ENCODE measurements at regions not wholly inside any gene's neighbourhood (a gene's known extent, or its start where the extent isn't known, plus 50 kb on each side); places are given as distances from the start of the nearest gene placed in this dataset.

DNA sequence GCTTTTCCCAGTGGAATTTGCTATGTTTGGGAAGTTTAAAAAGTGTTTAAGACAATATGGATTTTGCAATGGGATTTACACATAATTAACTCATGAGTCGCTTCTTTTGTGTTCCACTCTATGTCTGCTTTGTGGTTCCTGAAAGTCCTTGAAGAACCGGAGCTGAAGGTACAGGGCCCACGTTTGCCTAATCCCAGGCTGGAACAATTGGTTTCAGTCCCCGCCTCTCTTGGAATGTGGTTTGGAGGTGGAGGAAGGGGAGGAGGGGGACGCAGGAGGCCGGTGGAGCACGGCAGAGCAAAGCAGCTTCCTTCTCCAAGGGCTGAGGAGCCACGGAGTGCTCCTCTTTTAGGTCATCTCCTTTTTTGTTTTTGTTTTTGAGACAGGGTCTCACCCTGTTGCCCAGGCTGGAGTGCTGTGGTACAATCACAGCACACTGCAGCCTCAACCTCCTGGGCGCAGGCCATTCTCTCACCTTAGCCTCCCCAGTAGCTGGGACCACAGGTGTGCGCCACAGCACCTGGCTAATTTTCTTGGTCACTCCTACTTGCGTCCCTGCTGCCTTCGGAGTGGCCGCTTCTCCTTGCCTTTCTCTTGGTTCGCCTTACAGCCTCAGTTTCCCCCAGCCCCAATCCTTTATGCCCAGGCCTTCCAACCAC, 129.5 kb upstream of the ERRFI1 start (continued):
- TF ChIP-seq, protein P1, sequence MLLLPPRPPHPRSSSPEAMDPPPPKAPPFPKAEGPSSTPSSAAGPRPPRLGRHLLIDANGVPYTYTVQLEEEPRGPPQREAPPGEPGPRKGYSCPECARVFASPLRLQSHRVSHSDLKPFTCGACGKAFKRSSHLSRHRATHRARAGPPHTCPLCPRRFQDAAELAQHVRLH (CRISPR knock-in tag; IDR thresholded peaks at IDR 0.05; ENCODE audit: borderline replicate concordance, low read depth) = 0 out of 2 replicates have a peak, but pooled peaks have one; percentile 21
- TF ChIP-seq HNRNPLL (IDR thresholded peaks at IDR 0.05; ENCODE audit: low read depth, low read length, poor library complexity, severe bottlenecking) (peak; percentile 19), ZBTB7B (CRISPR knock-in tag; IDR thresholded peaks at IDR 0.05) (0 out of 2 replicates have a peak, but pooled peaks have one; percentile 46), SOX5 (CRISPR knock-in tag; IDR thresholded peaks at IDR 0.05; ENCODE audit: borderline replicate concordance) (peak; percentile 92), MYNN (CRISPR knock-in tag; IDR thresholded peaks at IDR 0.05; ENCODE audit: low read depth) (no peak), ZNF230 (CRISPR knock-in tag; IDR thresholded peaks at IDR 0.05) (0 out of 2 replicates have a peak, but pooled peaks have one; percentile 50), ZNF512 (CRISPR knock-in tag; IDR thresholded peaks at IDR 0.05) (peak; percentile 71; the same call in 1 of the 2 replicates), SALL1 (CRISPR knock-in tag; IDR thresholded peaks at IDR 0.05) (peak; percentile 73), ZNF644 (CRISPR knock-in tag; IDR thresholded peaks at IDR 0.05; ENCODE audit: low read depth) (peak; percentile 67), TFE3 (CRISPR knock-in tag; IDR thresholded peaks at IDR 0.05) (0 out of 2 replicates have a peak, but pooled peaks have one; percentile 14), CREB1 (IDR thresholded peaks at IDR 0.05) (no peak), CREB1 (CRISPR knock-in tag; IDR thresholded peaks at IDR 0.05) (peak; percentile 35)
- TF ChIP-seq, protein P2, sequence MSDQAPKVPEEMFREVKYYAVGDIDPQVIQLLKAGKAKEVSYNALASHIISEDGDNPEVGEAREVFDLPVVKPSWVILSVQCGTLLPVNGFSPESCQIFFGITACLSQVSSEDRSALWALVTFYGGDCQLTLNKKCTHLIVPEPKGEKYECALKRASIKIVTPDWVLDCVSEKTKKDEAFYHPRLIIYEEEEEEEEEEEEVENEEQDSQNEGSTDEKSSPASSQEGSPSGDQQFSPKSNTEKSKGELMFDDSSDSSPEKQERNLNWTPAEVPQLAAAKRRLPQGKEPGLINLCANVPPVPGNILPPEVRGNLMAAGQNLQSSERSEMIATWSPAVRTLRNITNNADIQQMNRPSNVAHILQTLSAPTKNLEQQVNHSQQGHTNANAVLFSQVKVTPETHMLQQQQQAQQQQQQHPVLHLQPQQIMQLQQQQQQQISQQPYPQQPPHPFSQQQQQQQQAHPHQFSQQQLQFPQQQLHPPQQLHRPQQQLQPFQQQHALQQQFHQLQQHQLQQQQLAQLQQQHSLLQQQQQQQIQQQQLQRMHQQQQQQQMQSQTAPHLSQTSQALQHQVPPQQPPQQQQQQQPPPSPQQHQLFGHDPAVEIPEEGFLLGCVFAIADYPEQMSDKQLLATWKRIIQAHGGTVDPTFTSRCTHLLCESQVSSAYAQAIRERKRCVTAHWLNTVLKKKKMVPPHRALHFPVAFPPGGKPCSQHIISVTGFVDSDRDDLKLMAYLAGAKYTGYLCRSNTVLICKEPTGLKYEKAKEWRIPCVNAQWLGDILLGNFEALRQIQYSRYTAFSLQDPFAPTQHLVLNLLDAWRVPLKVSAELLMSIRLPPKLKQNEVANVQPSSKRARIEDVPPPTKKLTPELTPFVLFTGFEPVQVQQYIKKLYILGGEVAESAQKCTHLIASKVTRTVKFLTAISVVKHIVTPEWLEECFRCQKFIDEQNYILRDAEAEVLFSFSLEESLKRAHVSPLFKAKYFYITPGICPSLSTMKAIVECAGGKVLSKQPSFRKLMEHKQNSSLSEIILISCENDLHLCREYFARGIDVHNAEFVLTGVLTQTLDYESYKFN (CRISPR knock-in tag; conservative IDR thresholded peaks at IDR 0.05) = peak; percentile 40; the same call in 1 of the 2 replicates
- TF ChIP-seq, protein P3, sequence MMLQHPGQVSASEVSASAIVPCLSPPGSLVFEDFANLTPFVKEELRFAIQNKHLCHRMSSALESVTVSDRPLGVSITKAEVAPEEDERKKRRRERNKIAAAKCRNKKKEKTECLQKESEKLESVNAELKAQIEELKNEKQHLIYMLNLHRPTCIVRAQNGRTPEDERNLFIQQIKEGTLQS (CRISPR knock-in tag; IDR thresholded peaks at IDR 0.05) = peak; percentile 46
- TF ChIP-seq, protein P4, sequence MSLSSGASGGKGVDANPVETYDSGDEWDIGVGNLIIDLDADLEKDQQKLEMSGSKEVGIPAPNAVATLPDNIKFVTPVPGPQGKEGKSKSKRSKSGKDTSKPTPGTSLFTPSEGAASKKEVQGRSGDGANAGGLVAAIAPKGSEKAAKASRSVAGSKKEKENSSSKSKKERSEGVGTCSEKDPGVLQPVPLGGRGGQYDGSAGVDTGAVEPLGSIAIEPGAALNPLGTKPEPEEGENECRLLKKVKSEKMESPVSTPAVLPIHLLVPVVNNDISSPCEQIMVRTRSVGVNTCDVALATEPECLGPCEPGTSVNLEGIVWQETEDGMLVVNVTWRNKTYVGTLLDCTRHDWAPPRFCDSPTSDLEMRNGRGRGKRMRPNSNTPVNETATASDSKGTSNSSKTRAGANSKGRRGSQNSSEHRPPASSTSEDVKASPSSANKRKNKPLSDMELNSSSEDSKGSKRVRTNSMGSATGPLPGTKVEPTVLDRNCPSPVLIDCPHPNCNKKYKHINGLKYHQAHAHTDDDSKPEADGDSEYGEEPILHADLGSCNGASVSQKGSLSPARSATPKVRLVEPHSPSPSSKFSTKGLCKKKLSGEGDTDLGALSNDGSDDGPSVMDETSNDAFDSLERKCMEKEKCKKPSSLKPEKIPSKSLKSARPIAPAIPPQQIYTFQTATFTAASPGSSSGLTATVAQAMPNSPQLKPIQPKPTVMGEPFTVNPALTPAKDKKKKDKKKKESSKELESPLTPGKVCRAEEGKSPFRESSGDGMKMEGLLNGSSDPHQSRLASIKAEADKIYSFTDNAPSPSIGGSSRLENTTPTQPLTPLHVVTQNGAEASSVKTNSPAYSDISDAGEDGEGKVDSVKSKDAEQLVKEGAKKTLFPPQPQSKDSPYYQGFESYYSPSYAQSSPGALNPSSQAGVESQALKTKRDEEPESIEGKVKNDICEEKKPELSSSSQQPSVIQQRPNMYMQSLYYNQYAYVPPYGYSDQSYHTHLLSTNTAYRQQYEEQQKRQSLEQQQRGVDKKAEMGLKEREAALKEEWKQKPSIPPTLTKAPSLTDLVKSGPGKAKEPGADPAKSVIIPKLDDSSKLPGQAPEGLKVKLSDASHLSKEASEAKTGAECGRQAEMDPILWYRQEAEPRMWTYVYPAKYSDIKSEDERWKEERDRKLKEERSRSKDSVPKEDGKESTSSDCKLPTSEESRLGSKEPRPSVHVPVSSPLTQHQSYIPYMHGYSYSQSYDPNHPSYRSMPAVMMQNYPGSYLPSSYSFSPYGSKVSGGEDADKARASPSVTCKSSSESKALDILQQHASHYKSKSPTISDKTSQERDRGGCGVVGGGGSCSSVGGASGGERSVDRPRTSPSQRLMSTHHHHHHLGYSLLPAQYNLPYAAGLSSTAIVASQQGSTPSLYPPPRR (CRISPR knock-in tag; IDR thresholded peaks at IDR 0.05; ENCODE audit: borderline replicate concordance) = peak; percentile 58; the same call in 1 of the 2 replicates
- TF ChIP-seq, protein P5, sequence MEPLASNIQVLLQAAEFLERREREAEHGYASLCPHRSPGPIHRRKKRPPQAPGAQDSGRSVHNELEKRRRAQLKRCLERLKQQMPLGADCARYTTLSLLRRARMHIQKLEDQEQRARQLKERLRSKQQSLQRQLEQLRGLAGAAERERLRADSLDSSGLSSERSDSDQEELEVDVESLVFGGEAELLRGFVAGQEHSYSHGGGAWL (CRISPR knock-in tag; IDR thresholded peaks at IDR 0.05) = peak; percentile 31; the same call in 1 of the 2 replicates
